Progenitor cell of endocrine pancreas (in vitro differentiated cells): ENCODE measurements at regions not wholly inside any gene's neighbourhood (a gene's known extent, or its start where the extent isn't known, plus 50 kb on each side); places are given as distances from the start of the nearest gene placed in this dataset.

Experiments
- DNase-seq: peaks from one replicate; pipeline ENCODE4 v3.0.0; 2021; ENCODE audit warnings: low spot score; ENCODE audit not compliant: unreplicated experiment
- H3K27ac Mint-ChIP-seq: 2 replicates; pipeline ENCODE4 v1.8.0; 2021; ENCODE audit warnings: mild to moderate bottlenecking, moderate library complexity, mixed read lengths
- H3K27me3 Mint-ChIP-seq: 2 replicates; pipeline ENCODE4 v1.8.0; 2021; ENCODE audit warnings: mixed read lengths
- H3K36me3 Mint-ChIP-seq: 2 replicates; pipeline ENCODE4 v1.8.0; 2022; ENCODE audit warnings: mixed read lengths; ENCODE audit not compliant: insufficient read depth
- H3K4me1 Mint-ChIP-seq: 2 replicates; pipeline ENCODE4 v1.8.0; 2021; ENCODE audit warnings: low read depth, mixed read lengths
- H3K4me3 Mint-ChIP-seq: 2 replicates; pipeline ENCODE4 v1.8.0; 2021; ENCODE audit warnings: low read depth, mild to moderate bottlenecking, moderate library complexity, mixed read lengths
- H3K9me3 Mint-ChIP-seq: 2 replicates; pipeline ENCODE4 v1.8.0; 2021; ENCODE audit warnings: low read depth, mixed read lengths
- CTCF ChIP-seq: fragments of 200-600 bp; sonication (generic); IDR thresholded peaks from one replicate; pipeline ENCODE4 v1.5.0; 2021; ENCODE audit warnings: antibody characterized with exemption, mild to moderate bottlenecking; ENCODE audit not compliant: unreplicated experiment

GRCh38 chr18:38297910-38298309 lies 732.3 kb upstream of the CELF4 start:
- no peak for TF ChIP-seq CTCF
- no peak for DNase-seq
- no peak overlapping the region for H3K4me3 Mint-ChIP-seq
- no peaks in the 10 kb centered on the region for H3K36me3 Mint-ChIP-seq
- no peaks in the 10 kb centered on the region for H3K27me3 Mint-ChIP-seq
- no peak overlapping the region for H3K27ac Mint-ChIP-seq
- H3K9me3 Mint-ChIP-seq = peaks cover 7% of the 10 kb centered on the region
- H3K4me1 Mint-ChIP-seq = no peaks in the 10 kb centered on the region

- no peaks in the 10 kb centered on the region for H3K4me1 Mint-ChIP-seq
- no peaks in the 10 kb centered on the region for H3K27me3 Mint-ChIP-seq
- DNase-seq = no peak
- no peaks in the 10 kb centered on the region for H3K36me3 Mint-ChIP-seq
- no peak for TF ChIP-seq CTCF
- H3K9me3 Mint-ChIP-seq = no peaks in the 10 kb centered on the region
- H3K4me3 Mint-ChIP-seq = no peak overlapping the region
- H3K27ac Mint-ChIP-seq = no peak overlapping the region
Measured at GRCh38 chr18:38290229-38290628, 724.6 kb upstream of the CELF4 start.

DNA sequence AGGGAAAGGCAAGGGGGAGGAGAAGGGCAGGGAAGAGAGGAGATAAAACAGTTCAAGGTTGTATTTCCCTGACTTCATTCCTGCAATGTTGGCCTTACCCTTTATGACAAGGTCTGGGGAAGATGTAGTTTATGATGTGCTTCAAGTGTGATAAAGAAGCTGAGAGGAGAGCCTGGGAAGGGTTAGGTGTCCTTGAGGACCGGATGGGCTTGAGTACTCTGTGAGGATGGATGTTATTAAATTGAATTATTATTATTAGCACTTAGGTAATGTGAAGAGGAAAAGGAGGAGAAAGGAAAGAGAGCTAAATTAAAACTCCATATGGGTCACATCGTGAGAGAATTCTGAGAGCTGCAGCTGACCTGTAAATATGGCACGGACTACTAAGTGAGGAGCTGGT lies 719.4 kb upstream of the CELF4 start:
- no peaks in the 10 kb centered on the region for H3K27me3 Mint-ChIP-seq

GRCh38 chr18:38263066-38263465 lies 697.5 kb upstream of the CELF4 start:
- Mint-ChIP-seq H3K36me3 (no peaks in the 10 kb centered on the region), H3K4me1 (no peaks in the 10 kb centered on the region), H3K4me3 (no peak overlapping the region), H3K9me3 (peaks cover 4% of the 10 kb centered on the region), H3K27me3 (no peaks in the 10 kb centered on the region), H3K27ac (no peak overlapping the region)
- no peak for DNase-seq
- TF ChIP-seq CTCF = no peak

More for the DNA sequence above, 719.4 kb upstream of the CELF4 start:
- Mint-ChIP-seq H3K36me3 (no peaks in the 10 kb centered on the region), H3K4me3 (no peak overlapping the region), H3K4me1 (no peaks in the 10 kb centered on the region), H3K27ac (no peak overlapping the region), H3K9me3 (no peaks in the 10 kb centered on the region)
- TF ChIP-seq CTCF = no peak
- DNase-seq = no peak

DNA sequence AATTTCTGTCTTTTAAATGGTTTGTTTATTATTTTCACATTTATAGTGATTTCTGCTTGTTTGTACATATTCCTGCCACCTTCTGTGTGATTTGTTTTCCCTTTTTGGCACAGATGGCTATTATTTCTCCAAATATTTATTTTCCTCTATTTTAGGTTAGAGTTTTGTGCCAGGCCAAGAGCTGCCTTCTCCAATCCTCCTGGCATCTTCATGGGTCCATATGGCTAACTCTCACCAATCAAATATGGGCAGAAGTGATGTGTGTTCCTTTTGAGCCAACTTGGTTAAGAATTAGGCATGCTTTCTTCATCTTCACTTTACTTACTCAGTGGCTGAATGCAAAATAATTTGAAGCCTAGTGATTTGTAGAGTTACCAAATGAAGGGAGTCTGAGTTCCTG lies 697.1 kb upstream of the CELF4 start:
- H3K9me3 Mint-ChIP-seq = peaks cover 4% of the 10 kb centered on the region
- peaks cover 1% of the 10 kb centered on the region for H3K4me1 Mint-ChIP-seq
- H3K4me3 Mint-ChIP-seq = no peak overlapping the region
- no peak for TF ChIP-seq CTCF
- no peaks in the 10 kb centered on the region for H3K36me3 Mint-ChIP-seq
- H3K27me3 Mint-ChIP-seq = no peaks in the 10 kb centered on the region
- no peak overlapping the region for H3K27ac Mint-ChIP-seq
- DNase-seq = no peak
